SK-N-SH treated with all-trans-retinoic acid at 6 μM for 48 hours (cell line): ENCODE measurements at regions not wholly inside any gene's neighbourhood (a gene's known extent, or its start where the extent isn't known, plus 50 kb on each side); places are given as distances from the start of the nearest gene placed in this dataset.

Source experiments
- ARNTL ChIP-seq: fragments of 450-650 bp; formaldehyde crosslinking; IDR thresholded peaks from 2 replicates; pipeline ENCODE4 v1.5.0; 2020; ENCODE audit warnings: low read depth, mild to moderate bottlenecking, moderate library complexity, borderline replicate concordance
- PATZ1 ChIP-seq: fragments of 250-450 bp; sonication (Bioruptor Pico); IDR thresholded peaks from 2 replicates; pipeline ENCODE4 v1.8.0; 2020; ENCODE audit warnings: mild to moderate bottlenecking, moderate library complexity, borderline replicate concordance
- POU6F1 ChIP-seq: fragments of 250-450 bp; sonication (Bioruptor Pico); IDR thresholded peaks from 2 replicates; pipeline ENCODE4 v1.8.0; 2021; ENCODE audit warnings: low read depth, mild to moderate bottlenecking, moderate library complexity, borderline replicate concordance
- RARB ChIP-seq: fragments of 250-450 bp; sonication (Bioruptor Pico); IDR thresholded peaks from 2 replicates; pipeline ENCODE4 v1.8.0; 2021; ENCODE audit warnings: mild to moderate bottlenecking, moderate library complexity
- ZFP3 ChIP-seq: fragments of 250-450 bp; sonication (Bioruptor Pico); IDR thresholded peaks from 2 replicates; pipeline ENCODE4 v1.5.0; 2020; ENCODE audit warnings: mild to moderate bottlenecking, moderate library complexity
- ZNF8 ChIP-seq: fragments of 450-650 bp; formaldehyde crosslinking; IDR thresholded peaks from 2 replicates; pipeline ENCODE4 v1.5.0; 2020; ENCODE audit warnings: mild to moderate bottlenecking, moderate library complexity

- TF ChIP-seq PATZ1 (CRISPR knock-in tag) (no peak), ARNTL (CRISPR knock-in tag) (no peak), RARB (CRISPR knock-in tag) (no peak), POU6F1 (CRISPR knock-in tag) (no peak), ZFP3 (CRISPR knock-in tag) (no peak), ZNF8 (no peak)
Observed at GRCh38 chr12:67810166-67810565, 161.6 kb downstream of the DYRK2 start.
